ENCODE measurements at regions not wholly inside any gene's neighbourhood (a gene's known extent, or its start where the extent isn't known, plus 50 kb on each side); places are given as distances from the start of the nearest gene placed in this dataset.
"Not testable (repeated sequence)": the region's sequence is repeated elsewhere in the genome, so short reads cannot be mapped to it uniquely, and the experiment has no call there.

DNA sequence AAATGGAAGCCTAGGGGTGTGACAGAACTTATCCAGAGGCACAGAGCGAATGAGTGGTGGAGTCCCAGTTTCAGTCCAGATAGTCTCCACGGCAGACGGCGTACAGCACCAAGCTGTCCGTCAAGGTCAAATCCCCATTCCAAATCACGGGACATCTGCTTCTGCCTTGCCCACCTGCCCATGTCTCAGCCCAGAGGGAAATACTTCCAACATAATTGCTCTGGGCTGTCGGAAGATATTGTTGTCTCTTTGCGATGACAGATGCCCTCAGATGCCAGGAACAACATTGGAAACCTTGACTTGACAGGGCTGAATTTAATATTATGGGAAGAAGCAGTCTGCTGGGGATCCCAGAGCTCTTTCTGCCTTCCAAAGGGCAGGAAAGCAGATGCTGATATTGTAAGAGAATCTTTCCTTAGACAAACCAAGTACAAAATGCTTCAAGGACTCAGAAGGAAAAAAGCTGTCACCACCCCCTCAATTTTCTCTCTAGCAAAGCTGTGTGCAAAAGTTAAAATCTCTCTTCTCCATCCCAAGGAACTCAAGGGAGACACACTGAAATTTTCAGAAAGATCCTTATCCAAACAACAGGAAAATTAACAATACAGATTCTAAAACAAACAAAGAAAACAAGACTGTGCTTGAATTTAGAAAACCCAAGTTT, 364.0 kb downstream of the LRATD1 start:
- no peak for DNase-seq

DNA sequence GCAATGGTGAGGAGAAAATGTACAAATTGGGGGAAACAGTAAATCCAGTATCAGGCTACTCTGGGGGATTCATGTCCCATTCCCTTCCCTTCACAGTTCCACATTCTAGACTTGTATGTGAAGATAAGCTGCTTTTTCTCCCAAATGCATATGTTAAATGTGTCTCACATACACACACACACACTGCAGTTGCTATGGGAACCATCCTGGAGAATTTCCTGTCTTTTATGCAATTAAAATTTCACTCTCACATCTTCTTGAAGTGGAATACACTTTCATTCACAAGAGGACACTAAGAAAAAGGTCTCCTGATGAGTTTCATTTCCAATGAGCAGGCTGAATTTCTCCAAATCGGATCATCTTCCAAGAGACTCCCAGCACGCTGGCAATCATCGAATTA, 366.0 kb downstream of the LRATD1 start:
- DNase-seq = no peak

DNA sequence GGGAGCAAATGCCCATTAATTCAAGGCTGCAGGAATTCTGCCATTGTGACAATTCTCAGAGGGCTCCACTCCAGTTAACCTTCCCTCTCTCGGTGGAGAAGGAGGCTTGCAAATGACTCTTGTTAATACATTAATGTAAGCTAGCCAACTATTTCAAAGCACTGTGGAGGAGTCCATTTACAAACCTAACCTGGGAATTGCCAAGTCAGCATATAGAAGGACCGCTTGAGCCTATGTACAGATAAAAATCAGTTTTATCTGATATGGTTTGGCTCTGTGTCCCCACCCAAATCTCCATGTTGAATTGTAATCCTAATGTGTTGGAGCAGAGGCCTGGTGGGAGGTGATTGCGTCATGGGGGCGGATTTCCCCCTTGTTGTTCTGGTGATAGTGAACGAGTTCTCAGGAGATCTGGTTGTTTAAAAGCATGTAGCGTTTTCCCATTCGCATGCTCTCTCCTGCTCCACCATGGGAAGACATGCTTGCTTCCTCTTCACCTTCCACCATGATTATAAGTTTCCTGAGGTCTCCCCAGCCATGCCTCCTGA, 366.7 kb downstream of the LRATD1 start:
- DNase-seq = no peak

DNA sequence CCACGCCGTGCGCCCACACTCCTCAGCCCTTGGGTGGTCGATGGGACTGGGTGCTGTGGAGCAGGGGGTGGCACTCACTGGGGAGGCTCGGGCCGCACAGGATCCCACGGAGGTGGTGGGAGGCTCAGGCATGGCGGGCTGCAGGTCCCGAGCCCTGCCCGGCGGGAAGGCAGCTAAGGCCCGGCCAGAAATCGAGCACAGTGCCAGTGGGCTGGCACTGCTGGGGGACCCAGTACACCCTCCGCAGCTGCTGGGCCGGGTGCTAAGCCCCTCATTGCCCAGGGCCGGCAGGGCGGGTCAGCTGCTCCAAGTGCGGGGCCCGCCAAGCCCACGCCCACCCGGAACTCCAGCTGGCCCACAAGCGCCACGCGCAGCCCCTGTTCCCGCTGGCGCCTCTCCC, 370.0 kb downstream of the LRATD1 start:
- DNase-seq = not testable (repeated sequence)

DNA sequence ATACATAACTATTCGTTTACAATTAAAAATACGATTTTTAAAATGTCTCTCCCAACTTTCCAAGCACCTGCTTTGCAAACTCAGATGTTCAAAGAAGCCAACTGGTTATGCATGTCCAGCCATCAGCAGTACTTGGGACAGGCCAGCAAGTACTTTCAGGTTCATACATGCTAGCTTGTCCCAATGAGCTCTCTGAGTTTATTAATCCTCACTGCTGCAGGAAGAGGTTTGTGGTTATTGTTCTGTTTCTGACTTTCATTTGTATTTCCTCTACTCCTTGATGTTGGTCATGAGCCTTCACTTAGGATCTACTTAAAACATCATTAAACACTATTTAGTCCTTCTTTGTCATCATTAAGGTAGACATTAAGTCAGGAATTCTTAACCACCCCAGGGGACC, 374.1 kb downstream of the LRATD1 start:
- DNase-seq = no peak

DNA sequence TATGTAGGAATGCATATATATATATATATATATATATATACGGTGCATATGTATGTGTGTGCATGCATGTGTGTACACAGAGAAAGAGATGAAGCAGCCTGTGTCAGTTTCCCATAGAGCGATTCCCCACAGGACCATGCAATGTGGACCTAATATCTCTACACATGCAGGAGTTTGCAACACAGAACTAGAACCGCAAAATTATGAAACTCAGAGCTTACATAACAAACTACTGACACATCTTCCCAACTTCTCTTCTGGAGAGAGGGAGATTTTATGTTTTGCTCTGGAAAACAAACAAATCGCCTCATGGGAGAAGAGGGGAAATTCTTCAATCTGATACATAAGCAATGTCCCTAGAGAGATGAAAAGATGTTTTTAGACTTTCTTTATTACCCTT, 377.2 kb downstream of the LRATD1 start:
- DNase-seq = no peak

DNA sequence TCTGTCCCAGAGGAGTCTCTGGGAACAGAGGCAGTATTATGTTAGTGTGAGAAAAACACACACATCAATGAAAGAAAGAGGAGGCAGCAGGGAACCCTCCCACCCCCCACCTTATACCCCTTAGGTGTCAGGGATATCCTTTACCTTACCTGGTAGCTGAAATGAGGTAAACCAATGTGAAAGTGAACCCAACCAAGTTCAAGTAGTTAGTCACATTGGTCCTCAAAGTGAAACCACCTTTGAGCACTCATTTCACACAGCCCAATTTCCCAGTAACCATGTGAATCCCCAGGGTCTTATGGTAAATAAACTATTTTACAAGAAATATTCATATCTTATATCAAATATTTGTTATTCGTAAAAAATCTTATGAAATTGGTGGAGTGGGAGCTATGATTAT, 377.8 kb downstream of the LRATD1 start:
- DNase-seq = no peak

DNA sequence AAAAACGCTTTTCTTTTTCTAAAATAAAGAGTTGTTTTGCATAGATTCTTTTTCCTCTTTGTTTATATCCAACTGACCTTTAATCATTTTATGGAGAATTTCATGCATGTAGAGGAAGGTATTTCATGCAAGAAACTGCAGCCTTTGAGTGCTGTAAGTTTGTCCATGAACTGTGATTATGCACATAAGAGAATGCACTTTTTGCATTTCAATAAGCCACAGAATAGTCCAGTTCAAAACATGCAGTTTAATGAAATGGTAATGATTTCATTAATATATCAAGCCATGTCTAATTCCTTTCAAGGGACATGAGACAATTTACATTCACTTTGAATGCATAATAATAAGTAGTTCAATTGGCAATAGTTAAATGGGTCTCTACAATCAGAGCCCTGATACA, 386.3 kb downstream of the LRATD1 start:
- no peak for DNase-seq

DNA sequence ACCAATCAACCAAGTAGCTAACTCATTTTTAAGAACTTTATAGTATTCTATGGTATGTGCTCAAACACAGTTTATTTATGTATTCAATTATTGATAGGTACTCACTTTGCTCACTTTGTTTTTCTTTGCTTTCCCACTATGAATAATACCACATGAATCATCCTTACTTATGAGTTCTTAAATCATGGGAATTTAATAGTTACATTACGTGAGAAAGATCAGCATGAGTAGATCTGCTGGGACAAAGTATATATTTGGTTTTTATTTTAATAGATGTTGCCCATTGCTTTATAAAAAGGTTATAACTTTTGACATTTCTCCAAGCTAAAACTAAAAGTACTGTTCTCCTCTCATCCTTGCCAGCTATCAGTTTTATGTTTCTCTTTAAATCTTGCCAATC, 390.7 kb downstream of the LRATD1 start:
- no peak for DNase-seq

DNA sequence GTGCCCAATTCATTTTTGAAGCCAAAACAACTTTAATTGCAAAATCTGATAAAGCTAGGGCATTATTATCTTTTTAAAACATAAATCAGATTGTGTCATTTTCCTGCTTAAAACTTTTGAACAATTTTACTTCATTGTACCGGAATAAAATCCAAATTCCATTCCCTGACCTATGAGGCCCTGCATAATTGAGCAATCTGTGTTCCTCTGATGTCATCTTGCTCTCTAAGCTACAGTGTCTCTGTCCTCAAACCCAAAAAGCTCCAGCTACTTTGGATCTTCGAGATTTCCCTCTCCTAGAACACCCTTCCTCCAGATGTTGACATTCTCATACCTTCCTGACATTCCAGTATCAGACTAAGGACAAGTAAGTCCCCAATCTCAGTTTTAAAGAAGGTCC, 395.9 kb downstream of the LRATD1 start:
- DNase-seq = no peak

DNA sequence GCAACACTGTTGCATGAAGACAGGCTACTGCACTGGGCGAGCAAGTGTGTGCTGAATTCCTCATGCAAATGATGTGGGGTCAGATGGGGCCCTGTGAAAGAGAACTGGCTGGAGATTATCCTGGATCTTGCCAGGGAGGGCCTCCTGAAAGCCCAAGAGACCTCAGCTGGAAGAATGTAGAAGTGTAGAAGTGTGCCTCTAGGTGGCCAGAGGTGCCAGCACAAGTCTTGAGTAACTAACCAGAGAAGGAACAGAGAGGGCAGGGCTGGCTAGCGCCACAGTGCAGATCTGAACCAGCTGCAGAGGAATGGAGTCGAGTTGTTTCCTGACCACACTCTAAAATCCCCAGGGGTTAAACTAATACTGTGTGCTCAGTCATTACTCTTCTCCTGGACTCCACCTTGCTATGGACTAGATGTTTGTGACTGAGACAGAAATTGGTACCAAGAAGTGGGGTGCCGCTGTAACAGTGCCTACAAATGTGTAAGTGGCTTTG, 399.3 kb downstream of the LRATD1 start:
- no peak for DNase-seq

DNA sequence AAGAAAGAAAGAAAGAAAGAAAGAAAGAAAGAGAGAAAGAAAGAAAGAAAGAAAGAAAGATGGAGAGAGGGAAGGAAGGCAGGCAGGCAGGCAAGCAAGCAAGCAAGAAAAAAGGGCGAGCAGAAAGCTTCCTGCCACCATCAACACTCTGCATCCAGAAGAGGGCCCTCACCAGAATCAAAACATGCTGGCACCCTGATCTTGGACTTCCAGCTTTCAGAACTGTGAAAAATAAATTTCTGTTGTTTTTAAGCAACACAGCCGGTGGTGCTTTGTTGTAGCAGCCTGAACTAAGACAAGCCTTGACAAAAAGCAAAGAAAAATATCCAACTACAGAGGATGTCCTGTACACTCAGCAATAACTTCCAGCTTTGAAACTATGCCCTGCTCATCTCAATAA, 401.7 kb downstream of the LRATD1 start:
- DNase-seq = no peak

DNA sequence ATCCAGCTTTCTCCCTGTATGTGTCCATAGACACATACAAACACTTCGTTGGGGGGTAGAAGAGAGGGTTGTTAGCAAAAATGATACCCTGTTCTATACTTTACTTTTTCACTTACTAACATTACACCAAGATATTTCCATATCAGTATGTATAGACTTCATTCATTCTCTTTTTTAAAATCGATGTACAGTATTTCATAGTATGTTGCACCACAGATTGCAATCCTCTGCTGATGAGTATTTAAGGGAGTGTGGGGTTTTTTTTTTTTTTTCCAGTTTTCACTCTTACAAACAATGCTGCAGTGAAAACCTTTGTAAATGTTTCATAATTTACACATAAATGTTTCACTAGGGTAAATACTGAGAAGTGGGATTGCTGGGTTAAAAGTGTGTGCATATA, 402.3 kb downstream of the LRATD1 start:
- no peak for DNase-seq

DNA sequence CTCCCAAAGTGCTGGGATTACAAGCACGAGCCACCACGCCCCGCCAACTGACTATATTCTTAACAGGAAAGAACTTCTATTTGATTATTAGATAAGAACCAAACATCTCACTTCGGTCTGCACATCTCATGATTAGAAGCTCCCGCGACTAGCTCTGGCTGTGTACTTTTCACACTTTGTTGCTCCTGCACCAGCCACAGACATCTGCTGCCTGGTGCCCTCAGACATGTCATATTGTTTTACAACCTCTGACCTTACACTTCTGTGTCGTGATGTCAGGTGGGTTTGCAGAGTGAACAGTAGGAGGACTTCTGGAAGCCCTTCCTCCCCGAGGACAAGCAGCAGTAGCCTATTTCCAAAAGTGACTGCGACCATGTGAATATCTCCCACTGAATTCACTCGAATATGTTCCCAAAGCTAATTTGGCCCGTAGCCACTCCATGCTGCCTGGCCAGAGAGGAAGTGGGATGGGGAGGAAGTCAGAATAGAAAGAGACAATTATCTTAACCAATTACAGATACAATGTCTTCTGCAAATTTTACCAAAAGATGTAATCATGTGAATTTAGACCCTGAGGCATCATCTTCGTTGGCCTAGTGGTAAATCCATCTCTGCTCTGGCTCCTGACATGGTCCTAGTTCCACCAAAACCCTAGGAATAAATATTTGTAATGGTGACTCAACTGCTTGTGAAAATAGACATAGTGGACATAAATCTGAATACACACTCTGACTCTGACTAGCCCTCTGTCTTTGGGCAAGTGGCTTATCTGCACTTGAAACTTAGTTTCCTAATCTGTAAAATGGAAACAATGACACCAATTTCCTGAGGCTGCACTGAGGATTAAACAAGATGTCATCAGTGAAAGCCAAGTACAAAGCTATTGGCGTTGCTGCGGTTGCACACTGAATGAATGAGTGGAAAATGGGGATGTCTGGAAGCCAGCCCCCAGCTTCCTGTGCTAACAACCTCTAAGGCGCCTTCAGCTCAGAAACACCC, 406.1 kb downstream of the LRATD1 start:
- no peak for DNase-seq

DNA sequence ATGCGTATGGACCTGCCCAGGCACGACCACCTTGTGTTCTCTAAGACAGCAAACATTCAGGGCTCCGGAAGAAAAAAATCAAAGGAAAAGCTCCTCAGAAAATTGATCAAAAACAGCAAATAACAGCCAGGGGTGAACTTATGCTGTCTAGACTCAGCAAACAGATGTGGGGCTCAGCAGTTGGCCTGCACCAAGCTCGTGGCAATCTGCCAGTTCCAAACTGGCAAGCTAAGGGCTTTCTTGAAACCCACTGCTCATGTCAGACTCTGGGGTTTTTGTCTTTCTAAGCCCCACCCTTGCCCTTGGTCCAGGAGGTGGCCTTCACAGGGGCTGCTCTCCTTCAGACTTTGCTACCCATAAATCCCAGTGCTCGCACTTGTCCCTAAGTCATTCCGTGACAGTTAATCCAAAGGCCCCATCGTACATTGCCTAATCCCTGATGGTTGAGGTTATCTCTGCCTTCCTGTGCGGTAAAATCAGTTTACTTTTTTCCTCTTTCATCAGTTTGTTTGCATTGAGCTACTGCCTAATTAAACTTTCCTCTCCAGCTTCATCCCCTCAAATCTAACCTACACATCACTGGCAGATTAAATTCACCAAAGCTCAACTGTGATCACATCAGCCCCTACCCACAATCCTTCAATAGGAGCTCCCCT, 408.0 kb downstream of the LRATD1 start:
- DNase-seq = no peak

DNA sequence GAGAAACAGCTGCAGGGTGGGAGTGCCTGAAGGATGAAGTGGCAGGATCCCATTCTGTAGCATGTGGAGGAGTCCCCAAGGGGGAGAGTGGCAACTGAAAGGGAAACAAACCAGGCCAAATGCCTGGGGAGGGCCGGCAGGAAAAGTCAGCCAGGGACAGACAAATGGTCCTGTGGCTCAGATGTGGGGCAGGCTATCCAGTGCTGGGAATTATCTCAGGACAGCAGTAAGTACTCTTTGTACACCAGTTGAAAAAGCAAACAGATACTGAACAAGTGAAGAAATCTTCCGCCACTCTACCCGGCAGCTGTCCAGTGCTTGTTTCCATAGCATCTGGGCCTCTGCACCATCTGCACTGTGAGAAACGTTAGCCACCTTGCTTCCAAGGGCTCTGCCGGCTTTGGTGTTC, 408.9 kb downstream of the LRATD1 start:
- DNase-seq = no peak

DNA sequence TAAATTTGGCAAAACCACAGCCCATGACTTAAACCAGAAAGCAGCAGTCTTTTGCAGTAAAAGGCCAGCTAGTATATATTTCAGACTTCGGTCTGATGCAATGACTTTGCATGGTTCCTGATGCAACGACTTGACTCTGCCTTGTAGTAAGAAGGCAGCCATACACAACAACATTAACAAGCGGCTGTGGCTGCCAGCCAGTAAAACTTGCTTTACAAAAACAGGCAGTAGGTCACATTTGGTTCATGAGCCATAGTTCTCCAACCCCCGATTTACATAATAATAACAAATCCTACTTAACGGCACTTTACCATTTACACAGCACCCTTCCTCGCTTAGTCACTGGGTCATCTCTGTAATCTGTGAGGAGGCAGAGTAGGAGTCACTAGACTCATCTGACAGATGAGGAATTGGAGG, 410.3 kb downstream of the LRATD1 start:
- no peak for DNase-seq

DNA sequence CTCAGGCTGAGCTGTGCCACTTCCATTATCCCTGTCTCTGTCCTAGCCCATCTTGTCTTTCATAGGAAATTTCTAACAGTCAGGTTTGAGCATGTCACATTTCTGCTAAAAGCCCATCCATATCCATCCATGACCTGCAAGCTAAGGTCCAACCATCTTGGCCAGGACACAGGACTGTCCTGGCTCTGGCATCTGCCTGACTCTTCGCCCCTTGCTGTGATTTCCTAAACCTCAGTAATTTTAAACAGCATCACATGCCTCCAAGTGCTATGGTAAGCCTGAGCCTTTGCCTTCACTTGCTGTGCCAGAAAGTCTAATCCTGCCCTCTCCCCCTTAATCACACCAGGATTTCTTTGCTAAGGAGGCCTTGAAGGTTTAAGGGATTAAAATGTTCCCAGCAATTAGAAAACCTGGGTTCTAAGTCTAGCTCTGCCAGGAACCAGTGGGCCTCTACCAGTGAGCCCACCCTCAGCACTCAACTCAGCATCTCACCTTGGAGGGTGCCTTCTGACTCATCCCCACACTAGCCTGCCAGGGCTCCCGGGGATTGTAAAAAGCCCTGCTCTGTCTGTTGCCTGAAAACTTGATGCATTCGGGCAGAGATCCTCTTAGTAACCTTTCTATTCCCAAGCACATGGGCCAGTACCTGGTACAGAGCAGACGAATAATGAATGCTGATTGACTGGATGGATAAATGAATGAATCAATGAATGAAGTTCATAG, 411.0 kb downstream of the LRATD1 start:
- DNase-seq = no peak

DNA sequence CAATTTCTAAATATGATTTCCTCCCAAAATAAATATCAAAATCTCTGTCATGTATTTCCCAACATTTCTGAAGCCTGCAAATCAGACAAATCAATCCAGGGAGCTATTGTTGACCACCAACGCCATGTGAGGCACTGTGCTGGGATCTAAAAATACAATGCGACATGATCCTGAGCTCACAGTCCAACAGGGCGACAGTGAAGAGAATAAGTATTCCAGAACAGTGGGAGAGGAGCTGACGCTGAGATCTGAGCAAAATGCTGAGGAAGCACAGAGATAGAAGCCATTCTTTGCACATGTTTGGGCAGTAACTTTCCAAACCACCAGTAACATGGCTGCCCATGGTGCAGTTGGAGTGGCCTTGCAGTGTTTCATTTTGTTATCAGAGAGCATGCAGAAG, 412.5 kb downstream of the LRATD1 start:
- DNase-seq = no peak

DNA sequence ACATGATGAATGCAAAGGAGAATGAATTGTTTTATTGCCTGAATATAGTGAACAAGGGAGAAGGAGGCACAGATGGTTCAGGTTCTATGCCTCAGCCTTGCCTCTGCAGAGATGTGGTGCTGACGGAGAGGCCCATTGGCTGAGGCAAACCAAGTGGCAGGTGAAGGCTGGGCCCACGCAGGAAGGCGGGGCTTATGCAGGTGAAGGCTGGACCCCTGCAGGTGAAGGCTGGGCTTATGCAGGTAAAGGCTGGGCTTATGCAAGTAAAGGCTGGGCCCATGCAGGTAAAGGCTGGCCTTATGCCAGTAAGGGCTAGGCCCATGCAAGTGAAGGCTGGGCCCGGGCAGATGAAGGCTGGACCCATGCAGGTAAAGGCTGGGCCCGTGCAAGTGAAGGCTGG, 414.7 kb downstream of the LRATD1 start:
- DNase-seq = no peak

DNA sequence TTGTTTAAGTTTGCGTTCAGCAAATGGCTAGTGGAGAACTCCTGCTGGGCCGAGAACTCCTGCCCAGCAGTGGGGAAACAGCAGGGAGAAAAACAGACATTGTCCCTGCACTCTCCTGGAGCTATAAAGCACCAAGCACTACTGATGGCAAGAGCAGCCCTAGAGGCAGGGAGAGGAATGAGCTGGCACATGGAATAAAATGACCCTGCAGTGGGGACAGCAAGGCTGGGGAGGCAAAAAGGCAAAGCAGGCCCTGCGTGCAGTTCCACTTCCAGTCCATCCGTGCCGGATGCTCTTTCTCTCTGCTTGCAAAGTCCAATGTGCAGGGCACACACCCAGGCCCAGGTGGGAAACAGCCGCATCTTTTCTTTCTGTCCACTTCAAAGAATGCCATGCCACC, 415.5 kb downstream of the LRATD1 start:
- no peak for DNase-seq

Measured in stimulated activated CD8-positive, alpha-beta memory T cell treated with anti-CD3 and anti-CD28 coated beads, Interleukin-4, amount 100 ng/mL, for 48 hours (primary cell).